Pulmonary artery endothelial cell (primary cell): ENCODE measurements at regions not wholly inside any gene's neighbourhood (a gene's known extent, or its start where the extent isn't known, plus 50 kb on each side); places are given as distances from the start of the nearest gene placed in this dataset.

Experiments used
- DNase-seq: peaks from one replicate; pipeline ENCODE4 v3.0.0-alpha.2; 2011; ENCODE audit warnings: low read depth, low spot score

DNA sequence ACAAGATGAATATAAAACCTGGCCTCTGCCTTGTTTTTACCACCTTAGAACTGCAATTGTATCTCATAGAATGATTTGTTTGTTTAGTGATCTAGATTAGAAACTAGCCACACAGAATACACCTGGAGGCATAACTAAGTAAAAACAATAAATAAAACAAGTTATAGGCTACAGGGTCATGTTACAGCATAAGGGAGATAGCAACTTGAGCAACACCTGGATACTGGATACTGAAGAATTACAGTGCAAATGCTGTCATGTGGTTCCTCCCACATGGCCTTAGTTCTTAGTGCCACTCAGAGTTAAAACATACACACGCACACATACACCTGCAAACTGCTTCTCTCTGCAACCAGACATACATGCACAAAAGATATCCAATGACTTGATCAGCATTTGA lies 563.4 kb upstream of the DPPA4 start:
- no peak for DNase-seq

DNA sequence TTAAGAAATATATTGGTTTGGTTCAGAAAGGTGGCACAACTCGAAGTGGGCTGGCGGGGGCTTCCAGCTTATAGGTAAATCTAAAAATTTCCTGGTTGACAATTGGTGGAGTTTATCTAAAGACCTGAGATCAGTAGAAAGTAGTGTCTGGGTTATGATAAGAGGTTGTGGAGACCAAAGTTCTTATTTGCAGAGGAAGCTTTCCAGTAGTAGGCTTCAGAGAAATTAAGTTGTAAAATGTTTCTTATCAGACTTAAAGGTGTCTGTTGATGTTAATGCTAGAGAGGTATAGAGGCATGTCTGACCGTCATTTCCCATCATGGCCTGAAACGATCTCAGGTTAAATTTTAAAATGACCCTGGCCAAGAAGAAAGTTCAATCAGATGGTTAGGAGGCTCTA lies 565.2 kb upstream of the DPPA4 start:
- DNase-seq: no peak

DNA sequence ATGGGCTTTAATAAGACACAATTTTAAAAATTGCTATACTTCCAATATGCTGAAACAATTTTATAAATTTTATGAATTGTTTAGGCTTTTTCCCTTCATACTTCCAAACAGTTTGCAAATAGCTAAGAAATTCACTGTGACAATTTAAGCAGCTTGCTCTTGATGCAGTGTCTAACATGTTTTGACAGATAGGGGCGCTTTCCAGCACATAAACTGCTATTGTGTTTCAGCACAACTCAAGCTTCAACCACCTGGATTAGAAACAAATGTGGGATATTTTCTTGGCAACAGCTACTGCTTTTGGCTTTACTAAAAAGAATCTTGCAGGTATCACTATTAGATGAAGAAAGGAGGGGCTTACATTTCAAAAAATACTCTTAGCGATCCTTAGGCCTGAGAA lies 565.8 kb upstream of the DPPA4 start:
- no peak for DNase-seq

GRCh38 chr3:109910772-109911171 lies 573.4 kb upstream of the DPPA4 start:
- no peak for DNase-seq

- DNase-seq: no peak
Measured at GRCh38 chr3:109918740-109919139, 581.4 kb upstream of the DPPA4 start.

- no peak for DNase-seq
Measured at GRCh38 chr3:109920749-109921148, 583.4 kb upstream of the DPPA4 start.

DNA sequence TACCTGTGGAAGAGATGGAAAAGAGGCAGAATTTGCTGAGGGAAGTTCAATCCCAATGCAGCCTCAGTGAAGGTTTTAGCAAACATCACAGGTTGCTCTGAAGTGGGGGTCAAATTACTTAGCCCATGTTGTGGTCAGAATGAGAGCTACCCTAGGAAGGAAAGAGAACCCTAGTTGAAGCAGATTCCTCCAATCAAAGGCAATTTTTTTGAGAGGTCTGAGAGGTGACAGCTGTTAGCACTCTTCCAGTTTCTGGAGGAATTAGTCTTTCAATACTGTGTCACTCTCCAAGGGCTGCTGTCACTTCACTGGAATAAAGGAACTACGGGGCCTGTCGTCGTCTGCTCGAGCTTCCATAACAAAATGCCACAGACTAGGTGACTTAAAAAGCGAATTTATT lies 584.2 kb upstream of the DPPA4 start:
- no peak for DNase-seq

DNA sequence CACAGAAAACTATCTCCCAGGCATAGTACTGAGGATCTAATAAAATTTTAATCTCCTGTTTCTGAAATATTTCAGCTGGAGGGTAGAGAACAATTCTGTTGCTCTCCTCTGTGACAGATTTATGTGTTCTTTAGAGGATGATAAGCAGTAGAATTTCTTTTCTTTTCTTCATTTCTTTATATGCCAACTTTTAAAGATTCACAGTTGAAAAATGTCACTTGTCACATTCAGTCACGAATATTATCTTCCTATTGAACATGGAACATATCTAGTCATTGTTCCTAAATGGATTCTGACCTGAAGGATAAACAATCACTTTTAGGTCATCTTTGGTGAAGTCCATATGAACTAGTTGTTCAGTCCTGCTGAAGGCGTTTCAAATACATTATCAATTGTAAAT lies 585.5 kb upstream of the DPPA4 start:
- DNase-seq: no peak

GRCh38 chr3:109923431-109923830 lies 586.1 kb upstream of the DPPA4 start:
- no peak for DNase-seq

- DNase-seq: no peak
Measured at GRCh38 chr3:109924196-109924595, 586.9 kb upstream of the DPPA4 start.

GRCh38 chr3:109926376-109926775 lies 589.0 kb upstream of the DPPA4 start:
- no peak for DNase-seq

GRCh38 chr3:109927161-109927560 lies 589.8 kb upstream of the DPPA4 start:
- DNase-seq: peak; percentile 63

DNA sequence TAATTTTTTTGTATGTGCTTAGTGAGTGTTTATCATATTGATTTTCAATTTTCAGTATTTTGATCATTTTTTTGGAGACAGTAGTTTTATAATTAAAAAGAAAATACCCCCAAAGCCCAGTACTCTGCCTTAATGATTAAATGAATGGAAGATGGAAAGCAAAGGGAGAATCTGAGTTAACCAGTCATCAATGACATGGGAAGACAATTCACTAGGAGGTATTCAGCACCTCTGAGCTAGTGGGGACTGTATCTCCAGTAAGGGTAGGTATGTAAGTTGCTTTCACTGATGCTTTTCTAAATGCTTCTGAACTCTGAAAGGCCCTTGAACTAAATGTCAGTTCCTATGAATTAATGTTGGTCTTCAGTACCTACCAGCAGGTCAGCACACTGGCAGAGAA lies 590.4 kb upstream of the DPPA4 start:
- no peak for DNase-seq

DNA sequence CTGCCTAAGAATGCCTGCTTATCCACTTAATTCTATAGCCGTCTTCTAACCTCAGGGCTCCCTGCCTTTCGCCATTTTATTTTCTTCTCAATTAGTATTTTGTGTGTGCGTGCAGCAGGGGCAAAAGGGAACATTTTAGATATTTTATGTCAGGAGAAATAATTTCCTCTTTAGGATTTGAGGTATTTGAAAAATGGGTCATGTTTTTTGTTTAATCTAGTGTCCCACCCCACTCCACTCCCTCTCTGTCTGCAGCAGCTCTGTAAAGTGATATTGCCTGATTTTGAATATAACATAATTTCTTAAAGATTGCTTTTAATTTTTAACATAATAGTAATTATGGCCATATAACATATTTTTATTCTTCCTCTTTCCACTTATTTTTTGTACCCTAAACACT lies 593.2 kb upstream of the DPPA4 start:
- no peak for DNase-seq

DNA sequence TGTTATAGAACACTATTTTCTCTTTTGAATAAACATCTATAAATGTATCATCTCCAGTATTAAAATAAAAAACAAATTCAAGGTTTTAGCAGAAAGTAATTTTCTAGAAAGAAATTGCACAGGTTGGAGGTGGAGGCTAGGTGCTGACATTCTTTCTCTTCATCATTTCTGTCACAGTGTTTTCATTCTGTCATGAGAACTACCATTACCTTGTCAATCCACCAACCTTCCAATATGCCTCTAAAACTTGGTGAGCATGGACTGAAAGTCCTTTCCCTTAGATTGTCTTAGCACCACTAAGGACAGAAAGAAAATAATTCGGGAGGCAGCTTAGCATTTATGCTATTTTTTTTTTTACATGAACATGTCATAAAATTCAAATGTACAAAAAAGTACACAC lies 596.2 kb upstream of the DPPA4 start:
- DNase-seq: no peak

- DNase-seq: no peak
Measured at GRCh38 chr3:109939817-109940216, 602.5 kb upstream of the DPPA4 start.

DNA sequence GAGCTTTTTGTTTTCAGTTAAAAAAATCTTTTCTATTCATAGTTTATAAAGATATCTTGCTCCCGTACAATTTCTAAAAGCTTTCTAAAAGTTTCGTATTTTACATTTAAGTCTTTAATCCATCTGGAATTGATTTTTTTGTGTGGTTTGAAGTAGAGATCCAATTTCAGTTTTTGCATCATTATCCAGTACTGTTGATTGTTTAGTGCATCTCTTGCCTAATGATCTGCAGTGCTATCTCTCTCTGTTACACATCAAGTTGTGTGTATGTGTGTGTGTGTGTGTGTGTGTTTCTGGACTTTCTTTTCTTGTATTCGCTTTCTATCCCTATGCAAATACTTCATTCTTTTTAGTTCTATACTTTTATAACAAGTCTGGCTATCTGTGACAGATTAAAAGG lies 605.8 kb upstream of the DPPA4 start:
- DNase-seq: no peak

DNA sequence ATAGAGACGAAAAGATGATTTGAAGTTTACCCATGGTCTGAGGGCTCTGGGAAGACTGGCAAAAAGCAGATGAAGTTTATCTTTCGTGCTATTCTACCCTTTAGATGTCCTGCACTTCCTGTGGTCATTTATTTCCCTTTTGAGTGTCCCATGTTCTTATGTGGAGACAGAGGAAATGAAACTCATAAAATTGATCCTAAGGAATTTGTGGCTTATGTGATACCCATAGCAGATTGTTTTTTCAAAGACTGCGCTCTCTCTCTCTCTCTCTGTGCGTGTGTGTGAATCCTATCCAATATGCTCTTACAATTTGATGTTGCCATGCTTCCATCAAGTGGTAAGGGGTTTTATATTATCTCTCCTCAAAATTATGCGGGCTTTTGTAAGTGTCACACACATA lies 607.5 kb upstream of the DPPA4 start:
- DNase-seq: no peak

DNA sequence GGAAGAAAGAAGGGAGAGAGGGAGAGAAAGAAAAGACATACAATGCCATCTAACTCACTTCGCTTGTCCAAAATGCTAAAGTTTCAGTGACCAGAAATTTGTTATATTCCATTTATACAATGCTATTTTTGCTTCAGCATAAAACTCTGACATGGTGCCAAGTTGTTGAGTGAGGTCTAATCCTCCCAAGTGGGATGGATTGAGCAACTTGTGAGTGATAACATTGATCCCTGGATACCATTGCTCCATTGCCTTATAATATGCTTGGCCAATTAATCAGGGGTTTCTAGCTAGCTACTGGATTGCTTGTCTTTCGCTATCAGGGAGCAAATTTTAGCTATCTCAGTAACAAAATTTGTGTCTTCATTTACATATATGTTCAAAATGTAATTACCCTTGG lies 615.6 kb upstream of the DPPA4 start:
- DNase-seq: no peak

GRCh38 chr3:109963831-109964230 lies 626.5 kb upstream of the DPPA4 start:
- no peak for DNase-seq

DNA sequence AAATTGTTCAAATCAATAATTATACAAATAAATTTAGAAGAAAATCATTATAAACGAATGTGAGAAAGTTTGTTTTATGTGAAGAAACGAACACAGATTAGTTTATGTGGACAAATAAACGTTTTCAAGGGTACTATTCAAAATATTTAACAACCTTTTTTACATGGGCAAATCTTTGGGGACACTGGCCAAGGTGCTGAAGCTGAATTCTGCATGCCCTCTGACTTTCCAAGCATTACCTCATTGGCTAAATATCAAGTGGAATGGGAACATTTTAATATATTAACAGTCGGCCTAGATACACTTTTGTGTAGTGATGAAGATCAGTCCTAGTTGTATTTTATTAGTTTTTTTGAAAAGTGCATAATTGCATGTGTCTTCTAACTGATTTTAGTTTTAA lies 636.4 kb upstream of the DPPA4 start:
- no peak for DNase-seq

- no peak for DNase-seq
Measured at GRCh38 chr3:109977897-109978296, 640.6 kb upstream of the DPPA4 start.

DNA sequence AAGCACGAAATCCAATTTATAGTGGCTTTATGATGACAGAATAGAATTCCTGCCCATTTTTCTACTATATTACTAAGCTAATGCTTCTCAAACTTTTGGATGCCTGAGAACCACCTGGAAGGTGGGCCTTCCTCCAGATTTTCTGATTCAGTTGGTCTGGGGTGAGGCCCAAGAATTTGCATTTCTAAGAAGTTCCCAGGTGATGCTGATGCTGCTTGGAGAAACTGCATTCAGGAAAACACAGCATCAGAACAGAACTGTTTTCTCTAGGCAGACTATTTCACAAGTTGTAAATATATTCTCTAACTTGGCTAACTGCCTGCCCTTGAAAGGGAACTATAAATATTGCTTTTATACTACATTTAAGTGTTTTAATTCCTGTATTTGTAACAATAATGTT lies 644.9 kb upstream of the DPPA4 start:
- DNase-seq: no peak

DNA sequence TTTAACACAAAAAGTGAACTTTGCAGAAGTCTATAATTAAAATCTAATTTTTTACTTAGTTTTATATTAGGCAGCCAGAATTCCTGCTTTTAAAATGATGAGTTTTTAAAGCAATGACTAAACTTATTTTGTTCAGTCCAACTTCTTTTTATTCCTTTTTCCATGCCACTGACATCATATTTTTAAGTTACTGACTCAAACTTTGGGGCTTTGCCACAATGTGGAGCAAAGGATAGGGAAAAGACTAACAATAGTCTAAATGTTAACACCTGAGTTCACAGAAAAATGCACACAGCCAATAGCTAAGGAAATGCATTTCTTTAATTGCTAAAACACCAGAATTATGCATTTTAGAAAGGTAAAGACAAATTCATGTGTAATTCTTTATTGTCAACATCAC lies 647.6 kb upstream of the DPPA4 start:
- no peak for DNase-seq
